Fibroblast of pulmonary artery (primary cell): ENCODE measurements at regions not wholly inside any gene's neighbourhood (a gene's known extent, or its start where the extent isn't known, plus 50 kb on each side); places are given as distances from the start of the nearest gene placed in this dataset.

Source experiments
- DNase-seq: peaks from one replicate; pipeline ENCODE4 v3.0.0-alpha.2; 2010; ENCODE audit warnings: low read depth
- H3K4me3 ChIP-seq: replicated peaks from 2 replicates; pipeline ENCODE4 v1.5.1; 2011; ENCODE audit warnings: low read depth, mild to moderate bottlenecking, control low read depth, low read length, moderate library complexity
- CTCF ChIP-seq: IDR thresholded peaks from 2 replicates; pipeline ENCODE4 v1.5.1; 2011; ENCODE audit warnings: mild to moderate bottlenecking, control low read depth, low read length, inconsistent platforms; ENCODE audit errors: missing control alignments

GRCh38 chrX:2588049-2588448, 87.3 kb upstream of the DHRSX start:
- no peak for TF ChIP-seq CTCF
- H3K4me3 ChIP-seq, result no peak overlapping the region
- no peak for DNase-seq

GRCh38 chrX:2587146-2587545, 86.4 kb upstream of the DHRSX start:
- no peak overlapping the region for H3K4me3 ChIP-seq
- DNase-seq, result no peak
- no peak for TF ChIP-seq CTCF

GRCh38 chrX:2585158-2585470, 84.3 kb upstream of the DHRSX start:
- DNase-seq, result no peak
- no peak overlapping the region for H3K4me3 ChIP-seq
- no peak for TF ChIP-seq CTCF

GRCh38 chrX:2584251-2585157, 83.7 kb upstream of the DHRSX start:
- TF ChIP-seq CTCF, result no peak
- no peak for DNase-seq
- H3K4me3 ChIP-seq, result no peak overlapping the region

GRCh38 chrX:2583194-2584162, 82.7 kb upstream of the DHRSX start:
- TF ChIP-seq CTCF, result no peak
- no peak for DNase-seq
- H3K4me3 ChIP-seq, result no peak overlapping the region

- no peak overlapping the region for H3K4me3 ChIP-seq
- DNase-seq, result no peak
- TF ChIP-seq CTCF, result no peak
Observed at GRCh38 chrX:2582667-2583066, 81.9 kb upstream of the DHRSX start.
